Endothelial cell of umbilical vein (primary cell): ENCODE measurements at regions not wholly inside any gene's neighbourhood (a gene's known extent, or its start where the extent isn't known, plus 50 kb on each side); places are given as distances from the start of the nearest gene placed in this dataset.

Experiments
- BruUV-seq: library from RNA; stranded (reverse); fragments of 400-500 nt; replicated peaks from 2 replicates; lab custom pipeline; 2021; lab: Mats Ljungman, UMichigan
- CTCF ChIA-PET: fragments of 300-600, 350-600 bp; sonication (Branson Sonifier 250); formaldehyde crosslinking; loops from one replicate; lab custom pipeline; 2021; ENCODE audit warnings: antibody characterized with exemption, inconsistent platforms; lab: Charles Lee
- POLR2A ChIA-PET: fragments of 300-600, 350-600 bp; sonication (Branson Sonifier 250); formaldehyde crosslinking; loops from one replicate; lab custom pipeline; 2021; ENCODE audit warnings: antibody characterized with exemption, inconsistent platforms; lab: Charles Lee
- DNase-seq: peaks from one replicate; pipeline ENCODE4 v3.0.0-alpha.2; 2011; ENCODE audit warnings: low read depth, low spot score
- FAIRE-seq: peaks from 2 replicates; lab custom pipeline; 2011; peaks lifted over from hg19 to GRCh38; lab: Jason Lieb, UNC
- H2AFZ ChIP-seq: 2 replicates; pipeline ENCODE4 v1.6.0; 2012; ENCODE audit warnings: low read depth, low read length, control low read depth, inconsistent platforms
- H3K27ac ChIP-seq: 2 replicates; pipeline ENCODE4 v1.5.1; 2011; ENCODE audit warnings: low read depth, mild to moderate bottlenecking, control low read depth, low read length, moderate library complexity; ENCODE audit not compliant: insufficient read depth
- H3K27me3 ChIP-seq, 2 experiments: 2 replicates each; pipeline versions ENCODE4 v1.6.0 to v1.6.1; 2011; ENCODE audit warnings: low read length in 2 of 2, mixed read lengths in 1 of 2; ENCODE audit not compliant: control insufficient read depth in 2 of 2, insufficient read depth in 2 of 2
- H3K36me3 ChIP-seq, 2 experiments: 2 replicates in 1 of 2; 3 replicates in 1 of 2; pipeline ENCODE4 v1.5.1; 2011; ENCODE audit warnings: low read length in 2 of 2, mild to moderate bottlenecking in 1 of 2, moderate library complexity in 1 of 2; ENCODE audit not compliant: control insufficient read depth in 2 of 2, insufficient read depth in 2 of 2; ENCODE audit errors: extremely low read depth in 1 of 2
- H3K4me1 ChIP-seq: 3 replicates; pipeline ENCODE4 v1.5.1; 2011; ENCODE audit warnings: mild to moderate bottlenecking, low read length; ENCODE audit not compliant: control insufficient read depth, insufficient read depth; ENCODE audit errors: extremely low read depth
- H3K4me2 ChIP-seq: 2 replicates; pipeline ENCODE4 v1.6.1; 2011; ENCODE audit warnings: low read length, control low read depth, mixed read lengths; ENCODE audit not compliant: insufficient read depth
- H3K4me3 ChIP-seq, 3 experiments: fragments of 200-600 bp in 1 of 3; sonication (generic), shearing (Covaris generic) in 1 of 3; replicated peaks in 1 of 3; 2 replicates each; pipeline ENCODE4 v1.5.1; 2011 to 2016; ENCODE audit warnings: control low read depth in 3 of 3, low read length in 3 of 3, mild to moderate bottlenecking in 2 of 3, inconsistent platforms in 1 of 3, low read depth in 1 of 3, moderate library complexity in 1 of 3; ENCODE audit not compliant: insufficient read depth in 1 of 3
- H3K79me2 ChIP-seq: 2 replicates; pipeline ENCODE4 v1.6.0; 2012; ENCODE audit warnings: low read length, inconsistent platforms; ENCODE audit not compliant: control insufficient read depth, insufficient read depth
- H3K9ac ChIP-seq: replicated peaks from 2 replicates; pipeline ENCODE3; 2011; ENCODE audit warnings: low read length, control low read depth; ENCODE audit not compliant: insufficient read depth; ENCODE audit errors: extremely low read depth
- H3K9me1 ChIP-seq: replicated peaks from 3 replicates; pipeline ENCODE4 v1.6.0; 2011; ENCODE audit warnings: mild to moderate bottlenecking, low read length; ENCODE audit not compliant: control insufficient read depth, insufficient read depth; ENCODE audit errors: extremely low read depth
- H3K9me3 ChIP-seq: replicated peaks from 2 replicates; pipeline ENCODE4 v1.5.1; 2012; ENCODE audit warnings: low read length, inconsistent platforms; ENCODE audit not compliant: control insufficient read depth, insufficient read depth
- H4K20me1 ChIP-seq: replicated peaks from 2 replicates; pipeline ENCODE3; 2011; ENCODE audit warnings: mild to moderate bottlenecking, low read length; ENCODE audit not compliant: control insufficient read depth, insufficient read depth; ENCODE audit errors: extremely low read depth
- GATA2 ChIP-seq: IDR thresholded peaks from 2 replicates; pipeline ENCODE4 v1.7.0; 2011; ENCODE audit warnings: low read depth, mild to moderate bottlenecking, moderate library complexity, mixed read lengths, low read length; ENCODE audit not compliant: insufficient read length, insufficient read depth
- JUN ChIP-seq: IDR thresholded peaks from 2 replicates; pipeline ENCODE4 v1.6.1; 2011; ENCODE audit warnings: borderline replicate concordance, low read depth; ENCODE audit not compliant: insufficient read length, insufficient read depth
- MYC ChIP-seq: IDR thresholded peaks from one replicate; pipeline ENCODE4 v1.6.1; 2011; ENCODE audit warnings: mild to moderate bottlenecking, low read depth, low read length
- POLR2A ChIP-seq: IDR thresholded peaks from 2 replicates; pipeline ENCODE4 v1.6.1; 2012; ENCODE audit warnings: low read depth, mild to moderate bottlenecking, control low read depth, low read length
- POLR2AphosphoS5 ChIP-seq: IDR thresholded peaks from 2 replicates; pipeline ENCODE4 v1.6.1; 2012; ENCODE audit warnings: low read depth, mild to moderate bottlenecking, control low read depth, low read length, moderate library complexity; ENCODE audit not compliant: insufficient read depth
- dilution Hi-C: fragments of 300-500 bp; cut with MboI; formaldehyde crosslinking; loops from one replicate; pipeline ENCODE4 v1.15.0; 2019; ENCODE audit warnings: low sequenced_read_pairs; ENCODE audit not compliant: extremely low pct_ligation_motif_present
- intact Hi-C: fragments of 100-400 bp; cut with micrococcal nuclease; formaldehyde crosslinking; loops from one replicate; pipeline ENCODE4 v1.10.0; 2022

DNA sequence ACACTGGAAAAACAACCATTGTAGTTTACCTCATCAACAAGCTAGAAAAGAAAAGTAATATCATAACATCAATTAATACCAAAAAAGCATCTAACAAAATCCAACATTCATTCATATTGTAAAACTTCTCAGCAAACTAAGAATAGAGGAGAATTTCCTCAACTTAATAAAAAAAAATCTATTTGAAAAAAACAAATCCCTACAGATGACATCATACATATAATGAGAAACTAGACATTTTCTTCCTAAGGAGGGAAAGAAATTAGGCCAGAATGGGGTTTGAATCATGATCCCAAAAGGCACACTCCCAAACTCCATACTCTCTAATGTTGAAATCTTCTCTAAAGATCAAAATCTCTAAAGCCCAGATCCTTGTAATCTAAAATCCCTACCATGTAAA, 460.0 kb downstream of the IRS1 start:
- H3K4me1 ChIP-seq = no peaks in the 10 kb centered on the region
- no peak for FAIRE-seq
- no peaks in the 10 kb centered on the region for H3K36me3 ChIP-seq
- H3K4me3 ChIP-seq = no peak overlapping the region
- no peak overlapping the region for H3K9ac ChIP-seq
- ChIA-PET POLR2A (no interaction called here), CTCF (no interaction called here)
- H4K20me1 ChIP-seq = no peaks in the 10 kb centered on the region
- dilution Hi-C loops = no loop called here
- TF ChIP-seq JUN = no peak
- no peaks in the 10 kb centered on the region for H3K9me1 ChIP-seq
- BruUV-seq = no TSS peak
- H3K27ac ChIP-seq = no peak overlapping the region
- DNase-seq = no peak
- no peaks in the 10 kb centered on the region for H3K79me2 ChIP-seq
- no peak overlapping the region for H3K4me2 ChIP-seq
- H2AFZ ChIP-seq = no peak overlapping the region
- H3K9me3 ChIP-seq = no peaks in the 10 kb centered on the region
- H3K27me3 ChIP-seq = no peaks in the 10 kb centered on the region
- intact Hi-C loops = no loop called here

DNA sequence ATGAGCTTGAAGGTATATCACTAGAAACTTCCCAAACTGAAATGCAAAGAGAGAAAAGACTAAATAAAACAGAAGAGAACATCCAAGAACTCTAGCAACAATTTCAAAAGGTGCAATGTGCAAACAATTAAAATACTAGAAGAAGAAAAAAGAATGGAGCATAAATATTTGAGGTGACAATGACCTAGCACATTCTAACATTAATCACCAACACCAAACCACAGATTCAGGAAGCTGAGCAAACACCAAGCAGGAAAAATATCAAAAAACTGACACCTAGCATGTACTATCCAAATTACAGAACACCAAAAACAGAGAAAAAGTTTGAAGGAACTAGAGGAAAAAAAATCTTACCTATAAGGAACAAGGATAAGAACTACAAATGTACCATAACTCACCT, 460.8 kb downstream of the IRS1 start:
- no TSS peak for BruUV-seq
- FAIRE-seq = no peak
- dilution Hi-C loops = no loop called here

More for the DNA sequence above, 460.8 kb downstream of the IRS1 start:
- TF ChIP-seq GATA2 (no peak), POLR2AphosphoS5 (no peak), MYC (no peak), POLR2A (no peak)
- intact Hi-C loops = no loop called here
- Histone ChIP-seq H3K4me1 (no peaks in the 10 kb centered on the region), H3K79me2 (no peaks in the 10 kb centered on the region), H3K4me2 (no peak overlapping the region), H4K20me1 (no peaks in the 10 kb centered on the region), H3K9me3 (no peaks in the 10 kb centered on the region), H3K9me1 (no peaks in the 10 kb centered on the region), H3K27ac (no peak overlapping the region), H3K4me3 (no peak overlapping the region), H3K9ac (no peak overlapping the region), H3K27me3 (no peaks in the 10 kb centered on the region), H3K36me3 (no peaks in the 10 kb centered on the region), H2AFZ (no peak overlapping the region)
- POLR2A ChIA-PET = no interaction called here
- DNase-seq = no peak
- CTCF ChIA-PET = no interaction called here
